Heart left ventricle (tissue), 16 donors: ENCODE measurements at regions not wholly inside any gene's neighbourhood (a gene's known extent, or its start where the extent isn't known, plus 50 kb on each side); places are given as distances from the start of the nearest gene placed in this dataset.

Experiments
- ATAC-seq, 4 donors: fragments of 200-7000 bp; cut with Tn5 transposase; one replicate each; pipeline ENCODE4 v1.9.1; 2020 to 2022; ENCODE audit warnings: moderate library complexity in 4 of 4, mild to moderate bottlenecking in 3 of 4, moderate number of reproducible peaks in 1 of 4
- DNase-seq, 5 donors: peaks; one replicate each; pipeline ENCODE4 v3.0.0-alpha.2; 2020
- H3K27ac ChIP-seq, 12 donors: fragments of 200-600 bp; sonication (generic) in 4 of 12; one replicate each; pipeline versions ENCODE4 v1.5.0 to v1.8.0; 2016 to 2022; ENCODE audit warnings: mild to moderate bottlenecking in 2 of 12
- H3K27me3 ChIP-seq, 9 donors: fragments of 200-600 bp; sonication (generic) in 2 of 9; one replicate each; pipeline versions ENCODE4 v1.5.1 to v1.8.0; 2016 to 2022; ENCODE audit warnings: mild to moderate bottlenecking in 3 of 9
- H3K36me3 ChIP-seq, 9 donors: fragments of 200-600 bp; sonication (generic) in 2 of 9; one replicate each; pipeline versions ENCODE4 v1.5.0 to v1.8.0; 2018 to 2022; ENCODE audit warnings: mild to moderate bottlenecking in 2 of 9
- H3K4me1 ChIP-seq, 12 donors: fragments of 200-600 bp; sonication (generic) in 4 of 12; one replicate each; pipeline versions ENCODE4 v1.5.0 to v1.8.0; 2016 to 2022; ENCODE audit warnings: mild to moderate bottlenecking in 3 of 12
- H3K4me3 ChIP-seq, 12 donors: fragments of 200-600 bp; sonication (generic) in 4 of 12; one replicate each; pipeline versions ENCODE4 v1.5.0 to v1.8.0; 2017 to 2022; ENCODE audit warnings: mild to moderate bottlenecking in 9 of 12, moderate library complexity in 4 of 12
- H3K9me3 ChIP-seq, 12 donors: fragments of 200-600 bp; sonication (generic) in 4 of 12; one replicate each; pipeline versions ENCODE4 v1.5.0 to v1.8.0; 2016 to 2022; ENCODE audit warnings: mild to moderate bottlenecking in 1 of 12
- POLR2A ChIP-seq, 2 donors: fragments of 450-650 bp; IDR thresholded peaks; one replicate each; pipeline ENCODE4 v1.6.1; 2017; ENCODE audit warnings: antibody characterized with exemption in 2 of 2, mild to moderate bottlenecking in 2 of 2, moderate library complexity in 2 of 2
- WGBS, 4 donors: extraction: QIAGEN DNeasy Blood & Tissue Kit in 2 of 4; methylation state at CpG; one replicate each; pipeline versions ENCODE4 v1.1.5 to v1.1.7; 2013 to 2018; 5-methylcytosine and 5-hydroxymethylcytosine counted together
- intact Hi-C, 10 donors: fragments of 100-400 bp; cut with DNase I; formaldehyde crosslinking; loops; one replicate each; pipeline versions ENCODE4 v1.11.1 to v1.14.2; 2022
- TF ChIP-seq, protein P1 (sequence below), 12 donors: fragments of 200-600 bp; sonication (generic) in 4 of 12; IDR thresholded peaks; one replicate each; pipeline versions ENCODE4 v1.5.0 to v1.8.0; 2018 to 2022; ENCODE audit warnings: antibody characterized with exemption in 12 of 12, mild to moderate bottlenecking in 5 of 12
- donor health status: ischemic (EF 13 %, LVEDD 7.1; RV severe dilation, severe dysfunction).
- donor health status: healthy with polysubstance abuse.
- donor health status: DM: no; HTN: yes; CAD: no.
- donor health status: DM: no; HTN: no; CAD: no.
- donor health status: ischemic (EF 25% LVEDD 6.9; RV normal size, moderate dysfunction).
- donor health status: ischemic (EF 25% LVEDD 5.7; RV mildly dilated, moderate dysfunction).
- donor health status: healthy.
- donor health status: DM: yes; HTN: yes; CAD: no.
- donor health status: ischemic (EF 35%, LVEDD 5.7; RV mildly dilated, moderate dysfunction).
- donor health status: nonischemic (EF 11% LVEDD 7.7; RV severe dilation, severe dysfunction).
- donor health status: DM: yes; HTN: yes; CAD: no.
- donor health status: PGD.
- donor health status: ischemic (EF 29% LVEDD 5.4; RV normal size, mild dysfunction).
- donor health status: nonischemic (EF 23%, LVEDD 6.1; RV moderate dilation, normal function).

DNA sequence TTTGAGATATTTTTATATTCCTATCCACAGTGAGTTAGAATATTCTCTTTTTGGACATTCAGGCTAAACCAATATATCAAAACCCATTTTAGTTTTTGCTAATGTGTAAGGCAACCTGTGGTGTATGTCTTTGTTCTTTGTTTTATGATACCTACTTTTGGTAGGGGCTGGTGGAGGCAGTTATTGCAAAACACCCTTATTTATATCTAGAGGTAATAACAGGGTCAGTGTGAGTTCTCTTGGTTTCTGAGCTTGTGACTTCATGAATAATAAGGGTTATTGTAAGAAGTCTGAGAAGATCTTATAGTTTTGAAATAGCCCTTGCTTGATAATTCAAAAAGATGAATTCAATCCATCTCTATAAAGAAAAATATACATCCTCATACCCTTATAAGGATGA lies 235.1 kb upstream of the LRIG3 start:
- DNase-seq (no peak), ATAC-seq (no peak)
- Histone ChIP-seq H3K36me3 (no peaks in the 10 kb centered on the region), H3K27me3 (no peaks in the 10 kb centered on the region), H3K9me3 (peaks cover 0 to 22% (median 0%) of the 10 kb centered on the region in 12 donors), H3K27ac (no peak overlapping the region), H3K4me3 (no peak overlapping the region), H3K4me1 (no peaks in the 10 kb centered on the region)
- TF ChIP-seq, protein P1, sequence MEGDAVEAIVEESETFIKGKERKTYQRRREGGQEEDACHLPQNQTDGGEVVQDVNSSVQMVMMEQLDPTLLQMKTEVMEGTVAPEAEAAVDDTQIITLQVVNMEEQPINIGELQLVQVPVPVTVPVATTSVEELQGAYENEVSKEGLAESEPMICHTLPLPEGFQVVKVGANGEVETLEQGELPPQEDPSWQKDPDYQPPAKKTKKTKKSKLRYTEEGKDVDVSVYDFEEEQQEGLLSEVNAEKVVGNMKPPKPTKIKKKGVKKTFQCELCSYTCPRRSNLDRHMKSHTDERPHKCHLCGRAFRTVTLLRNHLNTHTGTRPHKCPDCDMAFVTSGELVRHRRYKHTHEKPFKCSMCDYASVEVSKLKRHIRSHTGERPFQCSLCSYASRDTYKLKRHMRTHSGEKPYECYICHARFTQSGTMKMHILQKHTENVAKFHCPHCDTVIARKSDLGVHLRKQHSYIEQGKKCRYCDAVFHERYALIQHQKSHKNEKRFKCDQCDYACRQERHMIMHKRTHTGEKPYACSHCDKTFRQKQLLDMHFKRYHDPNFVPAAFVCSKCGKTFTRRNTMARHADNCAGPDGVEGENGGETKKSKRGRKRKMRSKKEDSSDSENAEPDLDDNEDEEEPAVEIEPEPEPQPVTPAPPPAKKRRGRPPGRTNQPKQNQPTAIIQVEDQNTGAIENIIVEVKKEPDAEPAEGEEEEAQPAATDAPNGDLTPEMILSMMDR (IDR thresholded peaks at IDR 0.05), result no peak
- no peak for TF ChIP-seq POLR2A (IDR thresholded peaks at IDR 0.05)
- intact Hi-C loops, result loop anchor here in 4 of 10 donors (10.0 kb wide), 3 partner anchors 611 to 1171 kb away; no protein-coding TSS in a partner anchor

DNA sequence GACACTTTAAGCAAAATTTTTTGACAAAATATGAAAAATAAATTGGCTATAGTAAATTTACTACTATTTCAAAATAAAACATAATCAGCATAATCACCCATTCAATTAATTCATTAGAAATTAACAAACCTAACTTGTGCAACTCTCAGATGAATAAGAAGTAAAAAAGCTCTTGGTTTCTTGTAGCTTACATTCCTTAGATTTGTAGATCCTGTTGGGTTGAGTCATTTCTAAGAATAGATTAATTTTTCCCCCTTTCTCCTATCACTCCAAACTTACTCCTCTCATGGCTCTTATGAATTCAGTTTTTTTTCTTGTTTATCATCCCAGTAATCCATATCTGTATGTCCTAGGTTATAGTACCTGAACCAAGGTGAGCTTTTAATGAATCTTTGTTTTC lies 230.9 kb upstream of the LRIG3 start:
- no peaks in the 10 kb centered on the region for H3K36me3 ChIP-seq
- ATAC-seq (no peak), DNase-seq (no peak)
- H3K9me3 ChIP-seq, result peaks cover 0 to 14% (median 0%) of the 10 kb centered on the region in 12 donors
- H3K27ac ChIP-seq, result no peak overlapping the region
- H3K27me3 ChIP-seq, result no peaks in the 10 kb centered on the region
- intact Hi-C loops, result loop anchor here (2.0 to 10.0 kb wide), 13 partner anchors 36 to 1169 kb away; no protein-coding TSS in a partner anchor
- no peak overlapping the region for H3K4me3 ChIP-seq
- H3K4me1 ChIP-seq, result no peaks in the 10 kb centered on the region
- TF ChIP-seq, protein P1 (IDR thresholded peaks at IDR 0.05), result no peak
- TF ChIP-seq POLR2A (IDR thresholded peaks at IDR 0.05), result no peak

DNA sequence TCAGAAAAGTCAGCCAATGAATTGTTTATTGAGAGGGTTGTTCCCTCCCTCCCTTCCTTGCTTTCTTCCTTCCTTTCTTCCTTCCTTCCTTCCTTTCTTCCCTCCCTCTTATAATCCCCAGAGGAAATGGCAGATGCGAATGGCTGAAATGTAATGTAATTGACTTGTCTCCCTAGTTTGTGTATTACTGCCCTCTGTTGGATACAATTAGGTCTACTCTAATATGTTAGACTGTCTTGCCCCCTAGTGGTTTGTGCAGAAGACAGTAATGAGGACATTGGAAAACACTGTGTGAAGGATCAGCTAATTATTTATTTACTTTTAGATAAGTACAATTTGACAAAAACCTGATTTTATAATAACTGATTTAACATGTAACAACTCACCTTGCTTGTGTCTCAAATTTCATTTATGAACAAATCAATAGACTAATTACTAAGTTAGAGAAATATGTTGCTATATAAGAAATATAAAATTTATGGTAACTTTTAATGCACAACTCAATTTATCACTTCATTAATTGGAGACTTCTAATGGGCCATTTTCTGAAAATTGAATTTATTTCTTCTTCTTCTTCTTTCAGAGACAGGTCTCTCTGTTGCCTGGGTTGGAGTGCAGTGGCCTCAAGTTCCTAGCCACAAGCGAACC lies 229.8 kb upstream of the LRIG3 start:
- peak in 3 of 4 donors; percentile 89 to 94 (median 90) for ATAC-seq
- 48 to 53% (median 51%) methylated on average over 2 of the region's 2 CpGs for WGBS, 4 donors
- no peaks in the 10 kb centered on the region for H3K27me3 ChIP-seq
- intact Hi-C loops, result loop anchor here (1.0 to 10.0 kb wide), 18 partner anchors 35 to 1168 kb away; no protein-coding TSS in a partner anchor
- no peak overlapping the region for H3K27ac ChIP-seq
- no peaks in the 10 kb centered on the region for H3K4me1 ChIP-seq
- peaks cover 0 to 7% (median 0%) of the 10 kb centered on the region in 12 donors for H3K9me3 ChIP-seq
- TF ChIP-seq, protein P1 (IDR thresholded peaks at IDR 0.05), result peak; percentile 83 to 98 (median 95)
- no peak for TF ChIP-seq POLR2A (IDR thresholded peaks at IDR 0.05)
- DNase-seq, result peak in 1 of 5 donors; percentile 16
- H3K4me3 ChIP-seq, result no peak overlapping the region
- H3K36me3 ChIP-seq, result no peaks in the 10 kb centered on the region

DNA sequence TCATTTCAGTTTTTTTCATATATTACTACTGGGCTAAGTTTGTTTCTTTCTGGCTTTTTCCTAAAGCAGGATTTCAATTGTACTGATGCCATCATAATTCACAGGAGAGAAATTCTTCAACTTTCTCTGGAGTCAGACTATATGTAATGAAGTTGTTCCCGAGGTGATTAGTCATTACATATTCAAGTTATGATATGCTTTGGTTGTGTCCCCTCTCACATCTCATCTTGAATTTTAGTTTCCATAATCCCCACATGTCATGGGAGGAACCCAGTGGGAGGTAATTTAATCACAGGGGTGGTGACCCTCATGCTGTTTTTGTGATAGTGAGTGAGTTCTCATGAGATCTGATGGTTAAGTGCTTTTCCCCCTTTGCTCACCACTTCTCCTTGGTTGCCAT lies 227.5 kb upstream of the LRIG3 start:
- Histone ChIP-seq H3K27me3 (no peaks in the 10 kb centered on the region), H3K9me3 (no peaks in the 10 kb centered on the region), H3K36me3 (no peaks in the 10 kb centered on the region), H3K27ac (no peak overlapping the region), H3K4me3 (no peak overlapping the region), H3K4me1 (no peaks in the 10 kb centered on the region)
- 84 to 91% (median 86%) methylated on average over 1 of the region's 1 CpG for WGBS, 4 donors
- ATAC-seq, result no peak
- DNase-seq, result no peak
- TF ChIP-seq, protein P1 (IDR thresholded peaks at IDR 0.05), result no peak
- TF ChIP-seq POLR2A (IDR thresholded peaks at IDR 0.05), result no peak
- intact Hi-C loops, result loop anchor here in 4 of 10 donors (2.0 to 5.0 kb wide), 3 partner anchors 800 to 1165 kb away; no protein-coding TSS in a partner anchor
